ENCODE measurements at regions not wholly inside any gene's neighbourhood (a gene's known extent, or its start where the extent isn't known, plus 50 kb on each side); places are given as distances from the start of the nearest gene placed in this dataset.
"Not testable (repeated sequence)": the region's sequence is repeated elsewhere in the genome, so short reads cannot be mapped to it uniquely, and the experiment has no call there.

DNA sequence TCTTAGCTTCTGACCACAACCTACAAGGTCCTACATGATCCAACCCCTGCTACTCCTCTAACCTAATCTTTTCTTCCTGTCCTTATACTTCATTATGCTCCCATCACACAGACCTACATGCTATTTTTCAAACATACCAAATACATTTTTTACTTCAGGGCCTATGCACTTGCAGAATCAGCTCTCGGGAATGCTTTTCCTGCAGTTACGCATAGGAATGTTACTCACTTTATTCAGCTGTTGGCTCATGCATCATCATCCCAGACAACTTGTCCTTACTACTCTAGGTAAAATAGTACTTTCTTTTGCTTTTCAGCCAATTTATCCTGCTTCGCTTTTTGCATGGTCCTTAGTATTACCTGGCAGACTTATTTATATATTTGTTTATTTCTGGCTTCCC lies 105.6 kb downstream of the OXSM start:
- no peak for DNase-seq (ENCODE audit: low spot score)

DNA sequence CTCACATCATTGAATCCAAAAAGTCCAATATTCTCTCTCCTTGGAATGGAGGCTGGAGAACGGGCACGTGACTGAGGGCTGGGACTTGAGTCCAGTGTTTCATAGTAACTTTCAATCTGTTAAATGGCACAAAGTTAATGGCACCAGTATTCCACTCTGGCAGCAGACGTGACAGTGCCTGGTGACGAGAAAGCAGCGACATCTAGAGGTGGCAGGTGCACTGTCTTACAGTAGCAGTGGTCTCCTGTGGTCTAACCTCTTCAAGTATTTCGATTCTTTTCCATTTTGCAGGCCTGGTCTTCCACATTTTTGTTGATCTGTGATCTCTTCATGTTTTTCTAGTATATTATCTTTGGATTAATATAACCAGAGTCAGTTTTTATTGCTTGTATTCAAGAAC lies 107.1 kb downstream of the OXSM start:
- no peak for DNase-seq (ENCODE audit: low spot score)

GRCh38 chr3:25899352-25900101 lies 109.6 kb downstream of the OXSM start:
- DNase-seq (ENCODE audit: low spot score), result no peak

DNA sequence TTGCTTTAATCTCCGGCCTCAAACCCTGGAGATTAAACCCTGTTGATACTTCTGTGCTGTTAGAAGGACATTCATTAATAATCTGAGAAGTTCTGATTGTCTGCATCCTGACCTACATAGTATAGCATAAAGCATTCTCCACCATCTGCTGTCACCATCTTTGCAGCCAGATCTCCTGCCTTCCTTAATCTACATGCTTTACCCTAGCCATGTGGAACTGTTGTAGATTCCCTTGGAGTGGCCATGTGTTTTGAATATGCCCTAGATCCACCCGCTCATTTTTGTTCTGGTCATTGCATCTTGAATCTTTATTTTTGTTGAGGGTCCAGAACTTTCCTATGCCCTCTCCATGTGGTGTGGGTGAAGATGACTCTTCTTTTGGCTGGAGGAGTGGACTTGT lies 110.3 kb downstream of the OXSM start:
- DNase-seq (ENCODE audit: low spot score), result no peak

DNA sequence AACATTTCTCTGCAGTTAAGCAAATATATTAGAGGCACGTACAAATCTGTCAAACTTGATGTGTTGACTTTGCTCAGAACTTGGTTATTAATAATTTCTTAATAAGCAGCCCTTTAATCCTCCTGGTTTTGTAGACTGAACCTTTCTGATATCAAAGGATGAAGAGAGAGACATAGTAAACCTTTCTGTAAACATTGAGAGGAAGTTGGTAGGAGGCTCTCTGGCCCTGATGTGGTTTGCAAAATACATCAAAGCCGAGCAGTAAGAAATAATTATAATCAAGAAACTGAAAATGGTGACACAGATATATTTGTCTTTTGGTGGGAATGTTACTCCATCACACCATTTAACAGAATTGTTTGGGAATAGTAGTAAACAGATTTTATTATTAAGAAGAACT lies 111.9 kb downstream of the OXSM start:
- DNase-seq (ENCODE audit: low spot score), result no peak

DNA sequence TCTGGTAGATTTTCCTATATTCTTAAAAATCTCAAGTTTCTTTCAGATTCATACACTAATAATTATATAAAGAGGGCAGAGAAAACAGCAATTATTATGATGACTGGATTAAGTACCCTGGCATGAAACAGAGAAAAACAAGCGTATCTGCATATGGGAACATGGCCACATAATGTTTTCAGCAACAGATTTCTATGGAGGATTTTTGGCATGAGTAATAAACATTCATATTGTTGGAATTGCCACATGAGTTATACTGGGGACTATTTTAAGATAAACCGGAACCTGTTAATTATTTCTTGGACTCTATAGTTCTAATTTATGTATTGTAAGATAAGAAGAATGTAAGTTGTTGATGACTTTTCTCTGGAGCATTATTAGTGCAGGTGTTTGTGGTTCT lies 112.7 kb downstream of the OXSM start:
- no peak for DNase-seq (ENCODE audit: low spot score)

GRCh38 chr3:25903371-25904129 lies 113.7 kb downstream of the OXSM start:
- no peak for DNase-seq (ENCODE audit: low spot score)

GRCh38 chr3:25904206-25904605 lies 114.3 kb downstream of the OXSM start:
- no peak for DNase-seq (ENCODE audit: low spot score)

DNA sequence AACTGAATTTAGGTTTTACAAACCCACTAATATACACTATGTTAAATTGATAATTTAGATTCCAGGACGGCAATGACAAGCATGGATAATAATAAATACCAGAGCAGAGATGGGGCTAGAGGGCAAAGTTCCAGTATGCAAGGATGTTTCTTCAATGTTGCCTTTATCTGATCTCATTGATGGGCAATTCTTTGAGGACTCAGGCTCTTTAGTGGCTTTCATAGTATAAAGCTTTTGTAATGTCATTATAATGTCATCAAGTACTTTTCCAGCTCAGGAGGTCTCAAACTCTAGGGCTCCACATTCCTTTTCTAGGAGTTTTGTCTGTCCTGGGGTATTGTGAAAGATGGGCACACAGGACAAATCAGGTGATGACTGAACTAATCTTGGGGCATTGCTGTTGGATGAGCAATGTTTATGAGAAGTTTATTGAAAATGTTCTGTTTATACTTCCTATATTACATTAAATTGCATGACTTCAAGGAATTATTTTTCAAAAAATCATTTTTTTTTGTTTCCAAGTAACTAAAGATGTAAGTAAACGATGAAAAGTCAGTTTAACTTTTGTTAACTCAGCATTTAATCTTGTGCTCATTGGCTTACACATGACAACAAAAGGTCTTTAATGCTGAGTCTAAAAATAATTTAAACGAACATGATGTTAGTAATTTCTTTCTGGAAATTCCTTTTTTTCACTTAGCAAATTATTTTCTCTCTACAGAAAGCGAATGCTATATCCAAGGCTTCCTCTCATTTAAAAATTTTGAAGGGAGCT lies 116.4 kb downstream of the OXSM start:
- DNase-seq (ENCODE audit: low spot score), result no peak

GRCh38 chr3:25907081-25907480 lies 117.2 kb downstream of the OXSM start:
- DNase-seq (ENCODE audit: low spot score), result no peak

DNA sequence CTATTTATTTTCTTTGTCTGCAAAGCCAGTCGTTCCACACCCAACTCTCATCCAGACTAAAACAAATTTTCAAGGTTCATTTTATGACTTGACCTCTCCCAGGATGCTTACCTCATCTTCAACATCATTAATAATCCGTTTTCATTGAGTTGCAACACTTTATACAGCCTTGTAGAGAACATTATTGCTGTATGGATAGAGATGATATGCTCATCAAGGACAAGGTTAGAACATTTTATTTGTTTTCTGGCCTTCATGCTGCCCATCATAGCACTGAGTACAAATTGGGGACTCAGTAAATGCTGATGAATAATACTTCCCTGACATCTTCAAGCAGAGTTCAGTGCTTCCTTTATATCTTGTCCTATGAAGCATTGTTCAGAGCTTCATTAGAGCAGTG lies 120.2 kb downstream of the OXSM start:
- DNase-seq (ENCODE audit: low spot score), result no peak

GRCh38 chr3:25910997-25911396 lies 121.1 kb downstream of the OXSM start:
- DNase-seq (ENCODE audit: low spot score), result no peak

- no peak for DNase-seq (ENCODE audit: low spot score)
Observed at GRCh38 chr3:25911525-25912295, 121.8 kb downstream of the OXSM start.

DNA sequence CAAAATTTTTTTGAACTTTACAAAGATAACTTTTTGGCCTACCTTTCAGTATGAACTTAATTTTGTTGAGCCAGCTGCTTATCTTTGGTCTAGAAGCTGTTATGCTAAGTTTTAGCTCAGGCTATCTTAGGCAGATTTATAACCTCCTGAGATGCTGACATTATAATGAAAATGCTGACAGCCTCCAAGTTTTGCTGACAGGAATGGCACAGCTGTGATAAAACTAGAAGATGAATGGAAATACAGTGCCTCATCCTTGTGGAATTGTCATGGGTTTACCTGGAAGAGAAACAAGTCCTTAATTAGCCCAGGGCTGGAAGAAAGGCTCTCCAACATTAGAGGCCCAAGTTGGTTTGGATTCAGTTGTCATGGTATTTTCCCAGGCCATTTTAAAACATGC lies 123.3 kb downstream of the OXSM start:
- no peak for DNase-seq (ENCODE audit: low spot score)

GRCh38 chr3:25915673-25916072 lies 125.8 kb downstream of the OXSM start:
- DNase-seq (ENCODE audit: low spot score), result no peak

DNA sequence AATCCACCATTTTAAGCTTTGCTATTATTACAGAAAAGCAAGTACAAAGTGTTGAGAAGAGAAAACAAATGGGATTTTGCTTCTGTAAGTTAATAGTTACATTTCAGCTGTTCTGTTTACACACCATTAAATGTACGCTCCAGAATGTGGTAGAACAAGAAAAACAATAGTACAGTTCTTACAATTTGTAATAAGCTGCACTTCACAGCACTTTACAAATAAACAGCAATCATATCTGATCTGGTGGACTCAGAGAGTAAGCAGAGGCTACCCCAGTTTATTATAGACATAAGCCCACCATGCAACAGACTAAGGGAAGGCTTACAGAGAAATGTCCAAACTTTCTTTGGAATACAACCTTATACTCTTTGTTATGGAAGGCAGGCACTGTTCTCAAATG lies 126.4 kb downstream of the OXSM start:
- no peak for DNase-seq (ENCODE audit: low spot score)

DNA sequence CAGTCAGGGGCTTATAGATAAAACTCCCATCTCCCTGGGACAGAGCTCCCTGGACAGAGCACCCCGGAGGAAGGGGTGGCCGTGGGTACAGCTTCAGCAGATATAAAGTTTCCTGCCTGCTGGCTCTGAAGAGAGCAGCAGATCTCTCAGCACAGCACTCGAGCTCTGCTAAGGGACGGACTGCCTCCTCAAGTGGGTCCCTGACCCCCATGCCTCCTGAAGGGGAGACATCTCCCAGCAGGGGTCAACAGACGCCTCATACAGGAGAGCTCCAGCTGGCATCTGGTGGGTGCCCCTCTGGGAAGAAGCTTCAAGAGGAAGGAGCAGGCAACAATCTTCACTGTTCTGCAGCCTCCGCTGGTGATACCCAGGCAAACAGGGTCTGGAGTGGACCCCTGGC lies 142.1 kb downstream of the OXSM start:
- not testable (repeated sequence) for DNase-seq (ENCODE audit: low spot score)

GRCh38 chr3:25938566-25939325 lies 148.9 kb downstream of the OXSM start:
- DNase-seq (ENCODE audit: low spot score), result no peak

- DNase-seq (ENCODE audit: low spot score), result no peak
Observed at GRCh38 chr3:25940935-25941334, 151.0 kb downstream of the OXSM start.

DNA sequence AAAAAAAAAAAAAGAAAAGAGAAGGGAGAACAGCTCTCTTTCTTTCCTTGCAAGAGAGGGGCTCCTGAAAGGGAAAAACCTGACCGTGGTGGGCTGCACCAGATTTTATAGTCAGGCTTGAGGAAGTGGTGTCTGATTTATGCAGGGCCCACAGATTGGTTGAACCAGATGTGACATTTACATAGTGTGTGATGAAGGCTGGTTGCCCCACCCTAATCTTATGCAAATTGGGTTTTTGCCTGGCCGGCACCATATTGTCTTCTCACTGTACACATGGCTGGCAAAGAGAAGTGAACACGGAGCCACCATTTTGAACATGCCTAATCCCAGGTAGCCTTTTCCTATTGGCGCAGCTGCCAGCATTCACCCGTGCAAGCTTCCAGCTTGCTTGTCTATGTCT lies 154.4 kb downstream of the OXSM start:
- no peak for DNase-seq (ENCODE audit: low spot score)

DNA sequence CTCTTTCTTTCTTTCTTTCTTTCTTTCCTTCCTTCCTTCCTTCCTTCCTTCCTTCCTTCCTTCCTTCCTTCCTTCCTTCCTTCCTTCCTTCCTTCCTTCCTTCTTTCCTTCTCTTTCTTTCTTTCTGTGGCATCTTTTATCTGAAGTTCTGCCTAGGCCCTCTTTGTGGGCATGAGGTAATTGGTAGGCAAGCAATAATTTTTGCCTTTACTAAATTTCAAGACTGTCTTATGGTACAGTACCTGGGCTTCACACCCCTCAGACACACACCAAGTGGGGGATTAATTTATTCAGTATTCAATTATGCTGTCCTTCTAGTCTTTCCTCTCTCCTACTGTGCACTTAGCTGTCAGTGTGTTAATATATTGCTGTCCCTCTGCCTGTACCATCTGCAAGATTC lies 155.5 kb downstream of the OXSM start:
- no peak for DNase-seq (ENCODE audit: low spot score)
